DOHH2 (cell line): ENCODE measurements at regions not wholly inside any gene's neighbourhood (a gene's known extent, or its start where the extent isn't known, plus 50 kb on each side); places are given as distances from the start of the nearest gene placed in this dataset.

Experiments used
- CTCF ChIP-seq: fragments of 200-600 bp; sonication (generic); IDR thresholded peaks from one replicate; pipeline ENCODE4 v1.5.1; 2014; ENCODE audit warnings: antibody characterized with exemption, mild to moderate bottlenecking, low read depth, low read length; ENCODE audit not compliant: poor library complexity, severe bottlenecking
- EZH2phosphoT487 ChIP-seq: fragments of 200-600 bp; sonication (generic); IDR thresholded peaks from 2 replicates; pipeline ENCODE4 v1.6.1; 2017; ENCODE audit warnings: borderline replicate concordance, mild to moderate bottlenecking, antibody characterized with exemption, low read length, moderate library complexity, mixed read lengths

- no peak for TF ChIP-seq CTCF
- no peak for TF ChIP-seq EZH2phosphoT487
These were observed 321.6 kb upstream of the PAPPA start for GRCh38 chr9:115832031-115832430.
